Activated CD4-positive, alpha-beta T cell treated with anti-CD3 and anti-CD28 coated beads, Interleukin-2, Interleukin-6, amounts not matched to agents 100 ng/mL and 50 ng/mL, durations not matched to agents 16 hours and 8 hours (primary cell): ENCODE measurements at regions not wholly inside any gene's neighbourhood (a gene's known extent, or its start where the extent isn't known, plus 50 kb on each side); places are given as distances from the start of the nearest gene placed in this dataset.
"Not testable (repeated sequence)": the region's sequence is repeated elsewhere in the genome, so short reads cannot be mapped to it uniquely, and the experiment has no call there.

Experiments used
- DNase-seq: peaks from one replicate; pipeline ENCODE4 v3.0.0-alpha.2; 2020

- DNase-seq, result no peak
These were observed 1180.0 kb upstream of the CITED2 start for GRCh38 chr6:140554421-140554820.

GRCh38 chr6:140548366-140548765, 1173.9 kb upstream of the CITED2 start:
- no peak for DNase-seq

- no peak for DNase-seq
These were observed 1172.2 kb upstream of the CITED2 start for GRCh38 chr6:140546640-140547039.

GRCh38 chr6:140544431-140544830, 1170.0 kb upstream of the CITED2 start:
- DNase-seq, result no peak

GRCh38 chr6:140542863-140543262, 1168.4 kb upstream of the CITED2 start:
- no peak for DNase-seq

GRCh38 chr6:140541288-140541687, 1166.8 kb upstream of the CITED2 start:
- DNase-seq, result no peak

GRCh38 chr6:140540743-140541142, 1166.3 kb upstream of the CITED2 start:
- DNase-seq, result no peak

GRCh38 chr6:140538926-140539325, 1164.5 kb upstream of the CITED2 start:
- DNase-seq, result no peak

GRCh38 chr6:140537834-140538705, 1163.6 kb upstream of the CITED2 start:
- DNase-seq, result no peak

- DNase-seq, result no peak
These were observed 1162.8 kb upstream of the CITED2 start for GRCh38 chr6:140537211-140537610.

- no peak for DNase-seq
These were observed 1161.1 kb upstream of the CITED2 start for GRCh38 chr6:140535511-140535910.

- no peak for DNase-seq
These were observed 1159.1 kb upstream of the CITED2 start for GRCh38 chr6:140533526-140533925.

GRCh38 chr6:140504776-140505175, 1130.3 kb upstream of the CITED2 start:
- no peak for DNase-seq

- no peak for DNase-seq
These were observed 1126.4 kb upstream of the CITED2 start for GRCh38 chr6:140500849-140501248.

- no peak for DNase-seq
These were observed 1125.2 kb upstream of the CITED2 start for GRCh38 chr6:140499607-140500006.

GRCh38 chr6:140494321-140495108, 1120.1 kb upstream of the CITED2 start:
- DNase-seq, result no peak

- DNase-seq, result not testable (repeated sequence)
These were observed 1119.0 kb upstream of the CITED2 start for GRCh38 chr6:140493470-140493869.

- DNase-seq, result no peak
These were observed 1115.6 kb upstream of the CITED2 start for GRCh38 chr6:140490081-140490480.

- DNase-seq, result no peak
These were observed 1113.1 kb upstream of the CITED2 start for GRCh38 chr6:140487586-140487985.

- no peak for DNase-seq
These were observed 1112.3 kb upstream of the CITED2 start for GRCh38 chr6:140486450-140487361.

GRCh38 chr6:140485740-140486449, 1111.4 kb upstream of the CITED2 start:
- no peak for DNase-seq

GRCh38 chr6:140480852-140481251, 1106.4 kb upstream of the CITED2 start:
- DNase-seq, result no peak
